IgD-negative memory B cell (primary cell): ENCODE measurements at regions not wholly inside any gene's neighbourhood (a gene's known extent, or its start where the extent isn't known, plus 50 kb on each side); places are given as distances from the start of the nearest gene placed in this dataset.

Experiments used
- H3K27ac Mint-ChIP-seq, 3 donors: one replicate each; pipeline ENCODE4 v1.8.0; 2020 to 2022; ENCODE audit warnings: mild to moderate bottlenecking in 3 of 3, mixed read lengths in 3 of 3, moderate library complexity in 1 of 3
- H3K27me3 Mint-ChIP-seq: one replicate; pipeline ENCODE4 v1.8.0; 2021; ENCODE audit warnings: mixed read lengths
- H3K36me3 Mint-ChIP-seq: one replicate; pipeline ENCODE4 v1.8.0; 2020; ENCODE audit warnings: mild to moderate bottlenecking, mixed read lengths
- H3K4me1 Mint-ChIP-seq, 3 donors: one replicate each; pipeline ENCODE4 v1.8.0; 2020 to 2022; ENCODE audit warnings: mixed read lengths in 3 of 3, mild to moderate bottlenecking in 1 of 3
- H3K4me3 Mint-ChIP-seq, 4 donors: one replicate each; pipeline ENCODE4 v1.8.0; 2020 to 2022; ENCODE audit warnings: mild to moderate bottlenecking in 4 of 4, mixed read lengths in 4 of 4, moderate library complexity in 3 of 4
- H3K9me3 Mint-ChIP-seq, 3 donors: one replicate each; pipeline ENCODE4 v1.8.0; 2020 to 2021; ENCODE audit warnings: mixed read lengths in 3 of 3, mild to moderate bottlenecking in 1 of 3

- no peak overlapping the region for H3K4me3 Mint-ChIP-seq
- H3K9me3 Mint-ChIP-seq = no peaks in the 10 kb centered on the region
- H3K4me1 Mint-ChIP-seq = no peaks in the 10 kb centered on the region
- H3K36me3 Mint-ChIP-seq = no peaks in the 10 kb centered on the region
- H3K27me3 Mint-ChIP-seq = no peaks in the 10 kb centered on the region
- H3K27ac Mint-ChIP-seq = no peak overlapping the region
Measured at GRCh38 chr21:22981819-22982218, 1983.6 kb downstream of the NCAM2 start.

DNA sequence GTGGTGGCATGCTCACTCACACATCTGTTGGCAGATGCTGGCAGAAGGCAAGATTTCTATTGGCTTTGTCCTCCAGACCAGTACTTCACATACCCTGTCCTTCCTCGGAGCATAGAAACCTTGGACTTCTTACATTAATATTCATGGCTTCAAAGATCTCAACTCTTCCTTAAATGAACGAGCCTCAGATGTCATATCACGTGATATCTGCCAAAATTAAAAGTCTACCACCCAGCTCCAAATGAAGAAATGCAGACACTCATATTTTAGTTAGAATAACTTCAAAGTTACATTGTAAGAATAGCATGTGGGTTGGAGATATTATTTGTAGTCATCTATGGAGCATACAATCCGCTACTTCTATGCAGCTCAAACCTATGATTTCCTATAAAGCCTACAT, 1994.9 kb downstream of the NCAM2 start:
- Mint-ChIP-seq H3K4me1 (no peaks in the 10 kb centered on the region), H3K27me3 (no peaks in the 10 kb centered on the region), H3K36me3 (no peaks in the 10 kb centered on the region), H3K9me3 (peaks cover 2 to 8% (median 2%) of the 10 kb centered on the region in 3 donors), H3K4me3 (no peak overlapping the region), H3K27ac (no peak overlapping the region)

DNA sequence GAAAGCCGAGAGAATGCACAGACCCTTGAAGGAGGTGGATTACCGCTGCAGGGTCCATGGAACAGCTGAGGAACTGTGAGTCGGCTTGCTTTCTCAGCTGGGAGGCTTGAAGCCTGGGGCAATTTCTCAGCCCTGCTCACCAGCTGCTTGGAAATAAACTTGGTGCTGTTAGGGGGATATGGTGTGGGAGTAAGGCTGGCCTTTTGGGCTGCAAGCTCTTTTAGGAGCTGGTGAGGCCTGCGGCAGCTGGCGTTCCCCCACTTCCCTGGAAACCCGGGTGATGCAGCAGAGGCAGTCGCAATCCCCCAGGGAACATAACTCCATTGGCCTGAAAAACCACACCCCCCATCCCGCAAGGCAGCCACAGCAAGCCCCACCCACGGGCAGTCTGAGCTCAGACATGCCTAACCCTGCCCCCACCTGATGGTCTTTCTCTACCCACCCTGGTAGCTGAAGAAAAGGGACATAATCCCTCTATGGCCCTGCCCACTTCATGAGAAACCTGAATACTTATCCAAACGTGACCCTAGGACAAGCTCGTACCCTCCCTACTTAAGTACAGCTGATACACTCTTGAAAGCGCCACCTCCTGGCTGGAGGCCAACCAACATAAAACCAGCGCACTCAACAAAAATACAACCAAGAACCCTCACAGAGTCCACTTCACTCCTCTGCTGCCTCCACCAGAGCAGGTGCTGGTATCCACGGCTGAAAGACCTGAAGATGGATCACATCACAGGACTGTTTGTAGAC, 1995.8 kb downstream of the NCAM2 start:
- Mint-ChIP-seq H3K27me3 (no peaks in the 10 kb centered on the region), H3K36me3 (no peaks in the 10 kb centered on the region), H3K4me1 (no peaks in the 10 kb centered on the region), H3K27ac (no peak overlapping the region), H3K4me3 (no peak overlapping the region), H3K9me3 (peaks cover 0 to 7% (median 1%) of the 10 kb centered on the region in 3 donors)

DNA sequence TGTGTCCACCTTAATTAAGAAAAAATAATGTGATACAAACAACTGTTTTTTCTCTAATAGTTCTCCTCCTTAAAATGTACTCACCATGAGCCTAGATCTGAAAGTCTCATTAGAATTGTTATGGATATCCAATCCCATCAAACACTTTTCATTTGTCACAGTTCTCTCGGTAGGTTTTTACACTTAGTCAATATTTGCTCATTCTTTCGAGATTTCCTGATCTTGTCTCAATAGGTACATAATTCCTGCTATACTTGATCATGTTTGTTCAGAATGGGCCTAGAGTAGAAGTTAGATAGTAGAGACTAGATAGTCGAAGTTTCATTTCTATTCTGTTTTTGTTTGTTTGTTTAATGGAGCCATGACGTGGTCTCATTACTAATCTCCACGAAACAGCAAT, 2005.7 kb downstream of the NCAM2 start:
- no peak overlapping the region for H3K4me3 Mint-ChIP-seq
- H3K27ac Mint-ChIP-seq = no peak overlapping the region
- no peaks in the 10 kb centered on the region for H3K36me3 Mint-ChIP-seq
- no peaks in the 10 kb centered on the region for H3K4me1 Mint-ChIP-seq
- no peaks in the 10 kb centered on the region for H3K27me3 Mint-ChIP-seq
- H3K9me3 Mint-ChIP-seq = peaks cover 0 to 3% (median 2%) of the 10 kb centered on the region in 3 donors

- Mint-ChIP-seq H3K27me3 (no peaks in the 10 kb centered on the region), H3K36me3 (no peaks in the 10 kb centered on the region), H3K27ac (no peak overlapping the region), H3K4me3 (no peak overlapping the region), H3K4me1 (no peaks in the 10 kb centered on the region), H3K9me3 (peaks cover 0 to 4% (median 2%) of the 10 kb centered on the region in 3 donors)
Measured at GRCh38 chr21:23008601-23009202, 2010.5 kb downstream of the NCAM2 start.

- Mint-ChIP-seq H3K36me3 (no peaks in the 10 kb centered on the region), H3K27me3 (no peaks in the 10 kb centered on the region)
Measured at GRCh38 chr21:23009360-23009759, 2011.2 kb downstream of the NCAM2 start.

DNA sequence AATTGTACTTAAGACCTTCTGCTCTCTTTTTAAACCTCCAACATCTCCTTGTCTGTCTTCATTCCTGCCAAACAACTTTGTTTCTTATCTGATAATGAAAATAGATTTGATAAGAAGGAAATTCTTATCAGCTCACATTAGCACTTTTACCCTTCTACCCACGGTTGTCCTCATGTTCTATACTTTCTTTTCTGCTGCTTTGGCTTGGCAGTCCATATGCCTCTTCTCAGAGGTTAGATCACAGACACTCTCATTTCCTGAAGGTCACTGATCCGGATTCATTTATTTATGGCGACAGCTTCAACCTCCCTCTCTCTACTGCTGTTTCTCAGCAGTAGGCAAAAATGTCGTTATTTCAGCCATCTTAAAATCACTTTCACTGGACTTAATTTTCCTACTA, 2015.8 kb downstream of the NCAM2 start:
- H3K27me3 Mint-ChIP-seq = no peaks in the 10 kb centered on the region
- H3K9me3 Mint-ChIP-seq = peaks cover 0 to 4% (median 0%) of the 10 kb centered on the region in 3 donors
- no peaks in the 10 kb centered on the region for H3K4me1 Mint-ChIP-seq
- H3K27ac Mint-ChIP-seq = no peak overlapping the region
- peaks cover 3% of the 10 kb centered on the region for H3K36me3 Mint-ChIP-seq
- no peak overlapping the region for H3K4me3 Mint-ChIP-seq

More at GRCh38 chr21:23009360-23009759, 2011.2 kb downstream of the NCAM2 start:
- H3K4me1 Mint-ChIP-seq = no peaks in the 10 kb centered on the region
- H3K4me3 Mint-ChIP-seq = no peak overlapping the region
- H3K9me3 Mint-ChIP-seq = peaks cover 0 to 4% (median 2%) of the 10 kb centered on the region in 3 donors
- no peak overlapping the region for H3K27ac Mint-ChIP-seq

DNA sequence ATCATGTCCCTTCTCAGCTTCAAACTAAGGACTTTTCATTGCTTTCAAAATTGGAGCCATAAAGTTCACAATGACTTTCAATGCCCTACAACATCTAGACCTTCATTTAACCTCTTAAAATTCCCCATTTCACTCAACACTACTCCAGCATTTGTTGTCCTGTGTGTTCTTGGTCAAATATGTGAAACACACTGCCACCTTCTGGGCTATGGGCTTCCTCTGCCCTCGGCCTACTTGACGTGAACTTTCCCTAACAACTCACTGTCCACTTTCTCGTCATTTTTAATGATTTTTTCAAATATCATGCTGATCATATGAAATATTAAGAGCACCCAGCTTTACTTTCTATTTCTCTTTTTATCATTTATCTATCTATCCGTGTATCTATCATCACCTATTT, 2018.4 kb downstream of the NCAM2 start:
- H3K36me3 Mint-ChIP-seq = peaks cover 3% of the 10 kb centered on the region
- no peaks in the 10 kb centered on the region for H3K4me1 Mint-ChIP-seq
- H3K9me3 Mint-ChIP-seq = peaks cover 0 to 5% (median 0%) of the 10 kb centered on the region in 3 donors
- H3K27me3 Mint-ChIP-seq = no peaks in the 10 kb centered on the region
- H3K27ac Mint-ChIP-seq = no peak overlapping the region
- no peak overlapping the region for H3K4me3 Mint-ChIP-seq

DNA sequence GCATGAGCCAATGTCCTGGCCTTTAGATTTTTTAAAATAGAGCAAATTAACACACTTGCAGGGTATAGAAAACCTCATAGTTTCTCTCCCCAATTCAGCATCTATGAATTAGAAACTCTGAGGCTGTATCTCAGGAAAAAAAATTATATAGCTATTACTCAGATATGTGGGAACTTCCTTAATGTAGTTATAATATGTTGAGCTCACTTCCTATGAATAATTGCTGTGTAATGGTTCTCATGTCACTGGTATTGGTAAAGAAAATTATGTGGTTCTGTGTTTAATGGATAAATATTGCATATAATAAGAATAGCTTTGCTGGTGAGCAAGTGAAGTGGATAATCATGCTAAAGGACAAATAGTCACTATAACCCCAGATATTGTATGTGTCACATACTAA, 2019.8 kb downstream of the NCAM2 start:
- Mint-ChIP-seq H3K36me3 (peaks cover 3% of the 10 kb centered on the region), H3K4me3 (no peak overlapping the region), H3K9me3 (peaks cover 0 to 3% (median 0%) of the 10 kb centered on the region in 3 donors), H3K4me1 (no peaks in the 10 kb centered on the region), H3K27me3 (no peaks in the 10 kb centered on the region), H3K27ac (no peak overlapping the region)

GRCh38 chr21:23020969-23021368, 2022.8 kb downstream of the NCAM2 start:
- no peaks in the 10 kb centered on the region for H3K27me3 Mint-ChIP-seq

GRCh38 chr21:23021481-23021880, 2023.3 kb downstream of the NCAM2 start:
- Mint-ChIP-seq H3K36me3 (peaks cover 3% of the 10 kb centered on the region), H3K4me1 (no peaks in the 10 kb centered on the region), H3K9me3 (peaks cover 0 to 3% (median 0%) of the 10 kb centered on the region in 3 donors), H3K27me3 (no peaks in the 10 kb centered on the region), H3K27ac (no peak overlapping the region), H3K4me3 (no peak overlapping the region)

More at GRCh38 chr21:23020969-23021368, 2022.8 kb downstream of the NCAM2 start:
- Mint-ChIP-seq H3K27ac (no peak overlapping the region), H3K4me3 (no peak overlapping the region), H3K36me3 (peaks cover 3% of the 10 kb centered on the region), H3K4me1 (no peaks in the 10 kb centered on the region), H3K9me3 (peaks cover 0 to 3% (median 0%) of the 10 kb centered on the region in 3 donors)

DNA sequence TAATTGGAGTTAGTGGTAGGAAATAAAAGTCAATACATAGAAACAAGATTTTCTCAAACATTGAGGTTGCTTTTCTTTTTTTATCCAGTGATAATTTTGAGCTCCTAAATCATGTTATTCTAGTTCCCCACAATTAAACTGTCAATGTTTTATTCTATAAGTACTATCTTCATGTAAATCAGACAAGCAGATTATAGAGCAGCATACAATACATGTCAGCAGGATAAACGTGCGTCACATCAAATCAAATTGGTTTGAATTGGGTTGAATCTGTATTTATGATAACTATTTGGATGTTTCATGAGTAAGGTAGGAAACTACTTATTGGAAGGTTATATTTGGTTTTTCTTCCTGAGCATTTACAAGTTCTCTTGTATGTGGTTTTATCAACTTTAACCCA, 2028.7 kb downstream of the NCAM2 start:
- Mint-ChIP-seq H3K27me3 (no peaks in the 10 kb centered on the region), H3K4me1 (no peaks in the 10 kb centered on the region), H3K4me3 (no peak overlapping the region), H3K36me3 (no peaks in the 10 kb centered on the region), H3K27ac (no peak overlapping the region), H3K9me3 (peaks cover 0 to 4% (median 4%) of the 10 kb centered on the region in 3 donors)

DNA sequence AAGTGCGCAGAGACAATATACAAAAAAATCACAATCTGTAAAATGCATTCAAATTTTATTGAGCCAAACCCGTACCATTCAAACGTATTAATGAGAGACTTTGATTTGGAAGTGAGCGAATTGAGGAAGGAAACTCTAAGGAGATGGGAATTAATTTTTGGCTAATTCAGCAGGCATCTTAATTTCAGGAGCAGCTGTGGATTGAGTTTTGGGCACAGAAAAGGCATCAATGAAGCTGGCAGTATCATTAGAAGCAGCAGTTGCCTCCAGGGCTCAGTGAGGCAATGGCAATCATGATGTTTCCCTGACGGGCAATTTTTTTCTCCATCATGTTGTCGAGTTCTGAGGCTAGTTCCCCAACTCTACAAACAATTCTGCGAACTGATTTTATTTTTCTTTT, 2041.6 kb downstream of the NCAM2 start:
- Mint-ChIP-seq H3K36me3 (no peaks in the 10 kb centered on the region), H3K4me1 (no peaks in the 10 kb centered on the region), H3K27me3 (no peaks in the 10 kb centered on the region), H3K4me3 (no peak overlapping the region), H3K27ac (no peak overlapping the region), H3K9me3 (no peaks in the 10 kb centered on the region)

GRCh38 chr21:23045955-23046354, 2047.7 kb downstream of the NCAM2 start:
- peaks cover 0 to 2% (median 0%) of the 10 kb centered on the region in 3 donors for H3K9me3 Mint-ChIP-seq
- no peak overlapping the region for H3K27ac Mint-ChIP-seq
- H3K4me1 Mint-ChIP-seq = no peaks in the 10 kb centered on the region
- H3K27me3 Mint-ChIP-seq = no peaks in the 10 kb centered on the region
- H3K36me3 Mint-ChIP-seq = no peaks in the 10 kb centered on the region
- H3K4me3 Mint-ChIP-seq = no peak overlapping the region

GRCh38 chr21:23067672-23068071, 2069.5 kb downstream of the NCAM2 start:
- Mint-ChIP-seq H3K4me3 (no peak overlapping the region), H3K27ac (no peak overlapping the region), H3K9me3 (peaks cover 0 to 4% (median 0%) of the 10 kb centered on the region in 3 donors), H3K36me3 (no peaks in the 10 kb centered on the region), H3K4me1 (no peaks in the 10 kb centered on the region), H3K27me3 (no peaks in the 10 kb centered on the region)

DNA sequence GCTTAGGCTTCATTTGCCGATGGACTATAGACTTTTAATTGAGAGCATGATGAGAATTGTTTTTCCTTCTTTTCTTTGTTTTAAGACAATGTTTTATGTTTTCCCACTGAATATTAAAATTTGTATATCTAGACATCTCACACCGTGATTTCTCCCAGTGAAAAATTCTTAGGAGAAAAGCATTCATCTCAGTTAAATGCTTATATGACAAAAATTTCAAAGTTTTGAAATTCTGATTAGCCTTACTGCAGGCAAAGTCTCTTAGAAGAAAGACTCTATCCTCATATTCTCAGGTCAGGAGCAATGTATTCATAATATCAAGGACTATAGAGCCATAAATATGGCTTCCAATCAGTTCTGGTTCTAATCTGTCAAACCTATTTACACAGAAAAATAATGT, 2085.0 kb downstream of the NCAM2 start:
- H3K27ac Mint-ChIP-seq = no peak overlapping the region
- H3K27me3 Mint-ChIP-seq = no peaks in the 10 kb centered on the region
- H3K4me3 Mint-ChIP-seq = no peak overlapping the region
- peaks cover 0 to 2% (median 2%) of the 10 kb centered on the region in 3 donors for H3K9me3 Mint-ChIP-seq
- H3K36me3 Mint-ChIP-seq = no peaks in the 10 kb centered on the region
- no peaks in the 10 kb centered on the region for H3K4me1 Mint-ChIP-seq
